NCI-H446 (cell line): ENCODE measurements at regions not wholly inside any gene's neighbourhood (a gene's known extent, or its start where the extent isn't known, plus 50 kb on each side); places are given as distances from the start of the nearest gene placed in this dataset.

ENCODE experiments used
- DNase-seq, 2 experiments: peaks; one replicate each; lab custom pipeline; 2025; lab: John Stamatoyannopoulos, UW

- DNase-seq = no peak
Measured at GRCh38 chr11:116557282-116557681, 215.5 kb downstream of the BUD13 start.

GRCh38 chr11:116556483-116556882, 216.3 kb downstream of the BUD13 start:
- DNase-seq = no peak

DNA sequence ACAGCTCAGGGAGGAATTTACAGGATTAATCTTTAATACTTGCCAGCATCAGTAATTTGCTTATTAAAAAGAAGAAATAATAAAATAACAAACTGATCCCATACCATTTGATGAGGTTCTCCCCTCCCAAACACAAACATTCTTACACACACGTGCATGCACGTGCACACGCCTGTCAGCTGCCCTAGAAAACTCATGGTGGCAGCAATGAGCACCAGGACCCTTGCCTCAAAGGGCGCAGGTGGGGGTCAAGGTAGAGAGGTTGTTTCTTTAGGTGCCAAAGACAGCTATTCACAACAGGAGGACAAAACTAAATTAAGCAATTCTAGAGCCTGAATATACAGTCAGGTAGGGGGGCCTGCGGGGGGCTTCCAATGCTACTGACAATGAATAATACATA, 219.3 kb downstream of the BUD13 start:
- DNase-seq = no peak

- no peak for DNase-seq
Measured at GRCh38 chr11:116551576-116551975, 221.2 kb downstream of the BUD13 start.

- DNase-seq = no peak
Measured at GRCh38 chr11:116548256-116548655, 224.5 kb downstream of the BUD13 start.

DNA sequence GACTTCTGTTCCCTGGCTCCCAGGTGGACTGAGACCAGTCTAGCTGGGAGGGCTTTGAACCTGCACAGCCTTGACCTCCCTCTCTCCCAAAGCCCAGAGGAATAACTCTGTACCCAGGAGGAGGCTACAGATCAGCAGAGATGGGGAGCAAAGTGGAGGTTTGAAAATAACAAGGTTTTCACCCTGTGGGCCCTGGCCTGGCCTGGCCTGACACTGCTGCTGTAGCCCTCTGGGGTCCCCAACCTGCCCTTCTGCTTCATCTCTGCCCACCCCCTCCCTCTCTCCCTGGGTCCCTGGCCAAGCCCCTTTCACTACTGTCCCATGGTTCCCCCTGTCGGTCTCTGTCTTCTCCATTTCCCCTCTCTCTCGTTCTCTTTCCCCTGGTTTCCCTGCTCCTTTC, 225.2 kb downstream of the BUD13 start:
- DNase-seq = no peak

DNA sequence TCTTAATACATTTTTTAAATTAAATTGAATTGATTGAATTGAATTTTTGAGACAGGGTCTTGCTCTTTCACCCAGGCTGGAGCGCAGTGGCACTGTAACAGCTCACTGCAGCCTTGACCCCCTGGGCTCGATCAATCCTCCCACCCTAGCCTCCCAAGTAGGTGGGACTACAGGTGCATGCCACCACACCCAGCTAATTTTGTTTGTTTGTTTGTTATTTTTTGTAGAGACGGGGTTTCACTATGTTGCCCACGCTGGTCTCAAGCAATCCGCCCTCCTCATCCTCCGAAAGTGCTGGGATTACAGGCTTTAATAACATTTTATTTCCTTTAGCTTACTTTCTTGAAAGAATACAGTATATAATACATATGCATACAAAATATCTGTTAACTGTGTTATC, 226.9 kb downstream of the BUD13 start:
- DNase-seq = no peak

GRCh38 chr11:116544721-116545120, 228.1 kb downstream of the BUD13 start:
- no peak for DNase-seq

DNA sequence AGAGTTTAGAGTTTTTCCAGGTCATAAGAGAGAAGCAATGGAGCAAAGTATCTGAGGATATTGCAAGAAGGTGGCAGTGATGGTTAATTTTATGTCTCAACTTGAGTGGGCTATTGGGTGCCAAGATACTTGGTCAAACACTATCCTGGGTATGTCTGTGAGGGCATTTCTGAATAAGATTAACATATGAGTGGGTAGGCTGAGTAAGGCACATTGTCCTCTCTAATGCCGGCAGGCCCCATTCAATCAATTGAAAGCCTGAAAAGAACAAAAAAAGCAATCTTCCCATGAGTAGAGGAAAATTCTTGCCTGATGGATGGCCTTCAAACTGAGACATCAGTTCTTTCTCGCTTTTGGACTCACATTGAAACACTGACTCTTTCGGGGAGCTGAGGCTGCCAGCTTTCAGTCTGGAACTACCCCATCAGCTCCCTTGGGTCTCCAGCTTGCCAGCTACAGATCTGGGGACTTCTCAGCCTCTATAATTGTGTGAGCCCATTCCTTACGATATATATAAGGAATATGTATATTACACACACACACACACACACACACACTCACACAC, 228.8 kb downstream of the BUD13 start:
- DNase-seq = no peak

DNA sequence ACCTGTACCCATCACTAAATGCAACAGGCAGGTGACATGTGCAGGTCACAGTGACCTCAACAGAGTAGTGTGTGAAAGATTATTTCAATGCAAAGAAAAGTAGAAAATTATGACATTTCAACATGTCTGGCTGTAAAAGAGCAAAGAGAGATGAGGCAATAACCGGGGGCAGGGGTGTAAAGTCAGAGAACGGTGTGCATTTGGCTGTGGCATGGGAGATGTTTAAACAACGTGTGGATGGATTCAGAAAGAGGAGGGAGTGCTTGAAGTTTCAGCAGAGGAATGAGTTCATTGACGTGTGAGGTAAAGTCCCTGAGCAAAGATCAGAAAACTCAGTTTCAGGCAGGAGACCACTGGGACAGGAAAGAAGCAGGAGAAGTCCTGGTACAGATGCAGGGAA, 229.7 kb downstream of the BUD13 start:
- DNase-seq = no peak

GRCh38 chr11:116542406-116542805, 230.4 kb downstream of the BUD13 start:
- DNase-seq = no peak

DNA sequence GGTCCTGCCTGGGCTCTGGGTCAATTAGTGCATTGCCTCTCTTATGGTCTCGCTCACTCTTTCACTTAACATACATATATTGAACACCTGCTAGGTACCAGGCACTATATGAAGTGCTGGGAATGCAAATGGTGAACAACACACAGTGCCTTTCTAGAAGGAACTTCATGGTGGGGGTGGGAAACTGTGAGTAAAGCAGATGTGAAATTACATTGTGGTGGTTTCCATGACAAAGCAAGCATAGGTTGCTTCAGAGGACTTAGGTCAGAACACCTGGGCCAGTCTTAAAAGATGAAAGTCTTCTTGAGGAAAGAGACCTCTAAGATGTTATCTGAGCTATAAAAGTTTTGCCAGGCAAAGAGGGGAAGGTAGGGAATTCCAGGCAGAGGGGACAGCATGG, 231.3 kb downstream of the BUD13 start:
- no peak for DNase-seq

- peak in 1 of 2 experiments; percentile 53 for DNase-seq
Measured at GRCh38 chr11:116540645-116541304, 232.0 kb downstream of the BUD13 start.

DNA sequence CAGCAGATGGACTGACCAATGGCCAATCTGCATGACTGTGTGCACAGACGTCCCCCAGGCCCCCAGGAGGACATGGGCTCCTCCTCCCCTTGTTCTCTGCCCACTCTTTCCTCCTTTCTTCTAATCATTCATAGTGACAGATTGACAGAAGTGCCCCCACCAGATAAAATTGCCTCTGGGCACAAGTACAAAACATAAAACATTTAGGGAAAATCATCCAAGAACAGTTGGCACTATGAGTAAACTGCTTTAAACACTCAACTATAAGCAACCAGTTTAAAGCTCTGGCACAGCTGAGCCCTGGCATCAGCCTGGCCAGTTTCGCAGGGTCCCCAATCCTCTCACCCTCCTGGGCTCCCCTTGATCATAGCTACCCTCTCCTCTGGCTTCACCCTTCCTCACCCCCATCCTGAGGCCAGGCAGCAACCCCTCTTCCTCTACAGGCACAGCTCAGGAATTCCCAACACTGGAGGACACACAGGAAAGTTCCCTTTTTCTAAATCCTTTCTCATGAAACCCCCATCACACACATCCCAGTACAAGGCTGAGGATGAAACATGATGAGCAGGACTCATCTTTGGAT, 232.9 kb downstream of the BUD13 start:
- peak; percentile 44 to 62 for DNase-seq

- DNase-seq = peak in 1 of 2 experiments; percentile 52
Measured at GRCh38 chr11:116539211-116539610, 233.6 kb downstream of the BUD13 start.

GRCh38 chr11:116538677-116539076, 234.1 kb downstream of the BUD13 start:
- DNase-seq = peak in 1 of 2 experiments; percentile 43

DNA sequence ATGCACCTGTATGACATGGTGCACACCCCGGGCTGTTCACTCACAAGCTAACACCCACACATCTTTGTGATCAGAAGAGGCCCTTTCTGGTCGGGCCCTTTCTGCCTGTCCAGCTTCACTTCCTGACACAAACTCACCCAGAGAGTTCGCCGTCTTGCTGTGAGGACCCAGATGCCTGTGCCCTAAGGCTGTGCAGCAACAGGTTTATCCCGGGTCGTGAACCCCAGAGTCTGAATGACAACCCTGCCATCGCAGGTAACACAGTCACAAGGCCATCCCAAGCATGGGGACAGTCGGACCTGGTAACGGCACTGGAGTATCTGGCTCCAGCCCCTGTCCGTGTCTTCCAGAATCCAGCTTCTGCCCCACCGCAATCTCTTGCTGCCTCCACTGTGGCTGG, 235.1 kb downstream of the BUD13 start:
- DNase-seq = no peak

DNA sequence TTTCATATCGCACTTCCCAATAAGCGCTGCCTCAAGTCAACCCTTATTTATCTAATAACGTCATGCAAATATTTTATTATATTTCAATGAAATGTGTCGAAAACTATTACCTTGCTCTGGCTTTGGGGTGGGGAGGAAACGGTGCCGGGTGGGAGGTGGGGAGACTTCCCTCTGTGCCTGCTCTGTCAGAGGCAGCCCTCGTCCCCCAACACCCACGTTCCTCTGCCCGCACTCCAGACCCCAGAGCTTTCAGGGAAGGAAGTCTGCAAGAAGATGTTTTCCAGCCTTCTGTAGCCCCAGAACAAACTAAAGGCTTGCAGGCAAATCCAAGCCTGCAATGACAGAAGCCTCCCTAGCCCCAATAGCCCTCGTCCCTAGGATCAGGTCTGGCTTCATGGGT, 235.7 kb downstream of the BUD13 start:
- no peak for DNase-seq

- no peak for DNase-seq
Measured at GRCh38 chr11:116536416-116536815, 236.4 kb downstream of the BUD13 start.

- peak; percentile 27 to 67 for DNase-seq
Measured at GRCh38 chr11:116535994-116536393, 236.8 kb downstream of the BUD13 start.

DNA sequence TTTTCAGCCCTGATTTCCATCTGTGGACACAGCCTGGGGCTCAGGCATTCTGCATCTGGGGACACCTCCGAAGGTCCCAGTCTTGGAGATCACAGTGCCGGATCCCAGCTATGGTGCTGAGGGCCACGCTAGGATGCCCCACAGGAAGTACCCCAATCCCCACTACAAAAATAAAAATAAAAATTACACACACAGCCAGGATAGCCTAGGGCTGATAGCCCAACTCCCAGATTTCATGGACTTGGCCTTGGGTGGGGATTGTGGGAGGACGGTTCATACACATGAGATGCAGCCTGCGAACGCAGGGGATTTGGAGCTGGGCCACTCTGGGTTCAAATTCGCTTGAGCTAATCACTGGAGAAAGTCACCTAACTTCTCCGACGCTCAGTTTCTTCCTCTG, 237.7 kb downstream of the BUD13 start:
- DNase-seq = no peak

DNA sequence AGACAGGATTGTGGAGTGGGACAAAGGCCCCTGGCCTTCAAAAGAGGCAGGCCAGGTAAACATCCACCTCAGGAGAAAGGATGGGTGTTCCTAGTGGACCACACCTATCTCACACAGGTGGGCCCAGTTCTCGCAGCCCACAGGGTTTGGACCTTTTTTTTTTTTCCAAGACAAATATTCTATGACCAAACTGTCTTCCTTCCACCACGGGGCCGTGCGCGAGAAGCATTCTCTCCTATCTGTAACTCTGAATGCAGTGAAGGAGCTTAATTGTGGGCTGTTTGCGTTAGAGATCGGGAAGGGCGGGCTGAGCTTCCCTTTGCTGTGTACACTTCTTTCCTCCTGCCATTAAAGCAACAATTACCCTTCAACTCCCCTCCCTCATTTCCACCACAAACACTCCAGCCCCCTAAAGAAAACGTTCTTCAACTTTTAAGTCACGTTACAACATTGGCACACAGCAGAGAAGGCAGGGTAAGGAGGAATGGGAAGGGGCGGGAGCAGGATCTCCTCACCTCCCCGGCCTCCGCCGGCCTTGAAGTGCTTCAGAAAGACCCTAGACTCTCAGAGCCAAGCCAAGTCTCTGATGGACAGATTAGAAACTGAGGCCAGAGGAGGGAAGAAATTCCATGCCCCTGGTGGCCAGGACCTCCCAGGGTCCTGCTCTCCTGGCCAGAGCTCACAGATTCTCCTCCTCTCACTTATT, 238.4 kb downstream of the BUD13 start:
- no peak for DNase-seq

DNA sequence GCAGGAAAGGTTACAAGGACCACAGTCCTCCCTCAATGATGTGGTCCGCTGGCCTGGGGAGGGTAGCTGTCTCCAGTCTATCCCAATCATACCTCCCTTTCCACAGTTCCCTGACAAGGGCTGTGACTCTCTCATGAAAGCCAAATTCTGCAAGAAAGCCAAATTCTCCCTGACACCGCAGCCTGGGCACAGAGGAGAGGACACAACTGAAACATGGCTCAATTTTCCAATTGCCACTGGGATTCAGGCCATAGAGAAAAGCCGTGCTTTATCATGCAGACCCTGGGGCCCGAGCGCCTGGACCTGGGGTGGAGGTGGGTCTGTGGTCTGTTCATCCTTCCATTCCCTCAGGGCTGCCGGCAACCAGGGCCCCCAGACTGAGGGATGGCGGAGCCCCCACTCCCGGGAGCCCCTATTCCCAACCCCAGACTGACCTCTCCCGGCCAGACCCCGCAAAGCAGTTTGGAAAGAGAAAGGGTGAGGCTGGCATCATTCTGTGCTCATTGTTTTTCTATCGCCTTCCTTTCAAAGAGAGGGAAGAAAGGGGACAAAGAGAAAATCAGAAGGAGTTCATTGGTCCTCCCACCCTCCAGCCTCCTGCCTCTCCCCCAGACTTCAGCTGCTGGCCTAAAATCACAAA, 239.5 kb downstream of the BUD13 start:
- DNase-seq = no peak
